ENCODE measurements at regions not wholly inside any gene's neighbourhood (a gene's known extent, or its start where the extent isn't known, plus 50 kb on each side); places are given as distances from the start of the nearest gene placed in this dataset.

DNA sequence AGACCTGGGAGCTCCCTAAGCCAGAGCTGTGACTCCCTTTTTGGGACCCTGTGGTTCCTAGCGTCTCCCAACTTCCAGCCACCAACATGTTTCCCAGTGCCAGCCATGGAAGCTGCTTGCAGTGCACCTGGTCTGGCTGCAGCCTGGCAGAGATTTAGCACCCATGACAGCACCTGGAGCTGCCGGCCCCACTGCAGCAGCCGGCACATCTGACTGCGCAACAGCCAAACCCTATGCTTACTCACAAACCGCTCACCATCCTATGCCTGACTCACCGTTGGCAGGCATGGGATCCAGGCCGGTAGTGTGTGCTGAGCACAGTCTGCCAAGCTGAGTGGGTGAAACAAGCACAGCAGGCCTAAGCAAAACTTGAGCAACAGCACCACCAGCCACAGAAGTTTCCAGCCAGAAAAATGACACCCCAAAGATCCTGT lies 435.9 kb upstream of the PRMT6 start:
- DNase-seq (ENCODE audit: low spot score): no peak
- Mint-ChIP-seq H3K27me3 (ENCODE audit: unreplicated experiment) (no peaks in the 10 kb centered on the region), H3K36me3 (ENCODE audit: low read depth, unreplicated experiment) (peaks cover 4% of the 10 kb centered on the region), H3K4me3 (ENCODE audit: unreplicated experiment) (no peak overlapping the region), H3K9me3 (ENCODE audit: unreplicated experiment) (no peaks in the 10 kb centered on the region), H3K27ac (ENCODE audit: unreplicated experiment) (no peak overlapping the region), H3K4me1 (ENCODE audit: unreplicated experiment) (peaks cover 7% of the 10 kb centered on the region)
- TF ChIP-seq, protein P1, sequence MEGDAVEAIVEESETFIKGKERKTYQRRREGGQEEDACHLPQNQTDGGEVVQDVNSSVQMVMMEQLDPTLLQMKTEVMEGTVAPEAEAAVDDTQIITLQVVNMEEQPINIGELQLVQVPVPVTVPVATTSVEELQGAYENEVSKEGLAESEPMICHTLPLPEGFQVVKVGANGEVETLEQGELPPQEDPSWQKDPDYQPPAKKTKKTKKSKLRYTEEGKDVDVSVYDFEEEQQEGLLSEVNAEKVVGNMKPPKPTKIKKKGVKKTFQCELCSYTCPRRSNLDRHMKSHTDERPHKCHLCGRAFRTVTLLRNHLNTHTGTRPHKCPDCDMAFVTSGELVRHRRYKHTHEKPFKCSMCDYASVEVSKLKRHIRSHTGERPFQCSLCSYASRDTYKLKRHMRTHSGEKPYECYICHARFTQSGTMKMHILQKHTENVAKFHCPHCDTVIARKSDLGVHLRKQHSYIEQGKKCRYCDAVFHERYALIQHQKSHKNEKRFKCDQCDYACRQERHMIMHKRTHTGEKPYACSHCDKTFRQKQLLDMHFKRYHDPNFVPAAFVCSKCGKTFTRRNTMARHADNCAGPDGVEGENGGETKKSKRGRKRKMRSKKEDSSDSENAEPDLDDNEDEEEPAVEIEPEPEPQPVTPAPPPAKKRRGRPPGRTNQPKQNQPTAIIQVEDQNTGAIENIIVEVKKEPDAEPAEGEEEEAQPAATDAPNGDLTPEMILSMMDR (IDR thresholded peaks at IDR 0.05; ENCODE audit: unreplicated experiment): no peak

DNA sequence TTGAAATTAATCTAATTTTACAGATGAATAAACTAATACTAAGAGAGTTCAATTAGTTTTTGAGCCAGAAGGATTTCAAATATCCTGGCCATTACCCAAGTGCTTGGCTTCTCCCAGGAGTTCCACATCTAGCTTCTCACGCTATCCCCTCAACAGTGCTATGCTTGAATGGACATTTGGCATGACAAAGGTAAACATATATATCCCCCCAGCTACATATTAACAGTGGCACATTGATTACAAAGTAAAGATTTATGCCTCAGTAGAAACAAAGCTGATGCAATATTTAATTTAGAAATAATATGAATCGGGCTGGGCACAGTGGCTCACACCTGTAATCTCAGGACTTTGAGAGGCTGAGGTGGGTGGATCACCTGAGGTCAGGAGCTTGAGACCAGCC lies 434.6 kb upstream of the PRMT6 start:
- Mint-ChIP-seq H3K27me3 (ENCODE audit: unreplicated experiment) (no peaks in the 10 kb centered on the region), H3K36me3 (ENCODE audit: low read depth, unreplicated experiment) (peaks cover 4% of the 10 kb centered on the region), H3K4me1 (ENCODE audit: unreplicated experiment) (peaks cover 7% of the 10 kb centered on the region), H3K27ac (ENCODE audit: unreplicated experiment) (no peak overlapping the region), H3K4me3 (ENCODE audit: unreplicated experiment) (no peak overlapping the region), H3K9me3 (ENCODE audit: unreplicated experiment) (no peaks in the 10 kb centered on the region)
- TF ChIP-seq, protein P1 (IDR thresholded peaks at IDR 0.05; ENCODE audit: unreplicated experiment): no peak
- DNase-seq (ENCODE audit: low spot score): no peak

DNA sequence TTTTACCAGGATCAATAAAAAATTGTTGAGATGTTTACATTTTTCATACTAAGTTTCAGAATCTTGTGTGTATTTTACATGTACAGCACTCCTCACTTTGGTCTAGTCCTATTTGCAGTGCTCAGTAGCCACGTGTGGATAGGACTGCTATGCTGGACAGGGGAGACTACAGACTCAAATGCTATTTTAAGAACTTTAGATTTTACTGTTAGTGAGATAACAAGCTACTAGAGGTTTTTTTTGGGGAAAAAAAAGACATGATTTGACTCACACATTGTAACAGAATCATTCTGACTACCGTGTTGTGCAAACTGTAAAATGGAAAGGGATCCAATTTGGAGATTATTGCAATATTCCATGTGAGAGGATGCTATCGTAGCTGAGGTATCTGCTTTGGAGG lies 418.9 kb upstream of the PRMT6 start:
- no peak for DNase-seq (ENCODE audit: low spot score)
- no peaks in the 10 kb centered on the region for H3K36me3 Mint-ChIP-seq (ENCODE audit: low read depth, unreplicated experiment)
- H3K27ac Mint-ChIP-seq (ENCODE audit: unreplicated experiment): no peak overlapping the region
- H3K4me3 Mint-ChIP-seq (ENCODE audit: unreplicated experiment): no peak overlapping the region
- no peaks in the 10 kb centered on the region for H3K4me1 Mint-ChIP-seq (ENCODE audit: unreplicated experiment)
- H3K27me3 Mint-ChIP-seq (ENCODE audit: unreplicated experiment): no peaks in the 10 kb centered on the region
- TF ChIP-seq, protein P1 (IDR thresholded peaks at IDR 0.05; ENCODE audit: unreplicated experiment): no peak
- H3K9me3 Mint-ChIP-seq (ENCODE audit: unreplicated experiment): no peaks in the 10 kb centered on the region

DNA sequence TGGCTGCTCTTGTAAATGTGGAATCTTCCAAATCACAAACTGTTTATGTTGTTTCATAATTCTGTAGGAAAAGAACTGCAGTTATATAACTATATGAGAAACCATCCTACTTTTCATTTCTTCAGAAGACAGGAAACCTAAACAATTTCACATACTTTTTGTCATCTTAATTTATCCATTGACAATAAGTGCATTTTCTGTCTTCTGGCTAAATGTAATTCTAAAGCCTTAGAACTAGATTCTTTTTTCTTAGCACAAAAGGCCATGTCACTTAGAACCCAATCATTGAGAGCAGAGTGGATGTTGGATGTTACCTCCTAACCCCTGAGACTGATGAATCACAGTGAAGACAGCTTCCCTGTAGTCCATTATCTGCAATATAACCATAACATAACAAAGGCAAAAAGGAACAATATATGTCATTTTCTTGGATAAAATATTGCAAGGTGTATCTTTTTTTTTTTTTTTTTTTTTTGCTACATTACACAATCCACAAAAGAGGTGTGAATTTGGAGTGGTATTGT lies 410.2 kb upstream of the PRMT6 start:
- Mint-ChIP-seq H3K4me3 (ENCODE audit: unreplicated experiment) (no peak overlapping the region), H3K27me3 (ENCODE audit: unreplicated experiment) (no peaks in the 10 kb centered on the region), H3K4me1 (ENCODE audit: unreplicated experiment) (no peaks in the 10 kb centered on the region), H3K36me3 (ENCODE audit: low read depth, unreplicated experiment) (no peaks in the 10 kb centered on the region), H3K9me3 (ENCODE audit: unreplicated experiment) (no peaks in the 10 kb centered on the region), H3K27ac (ENCODE audit: unreplicated experiment) (no peak overlapping the region)
- TF ChIP-seq, protein P1 (IDR thresholded peaks at IDR 0.05; ENCODE audit: unreplicated experiment): no peak
- no peak for DNase-seq (ENCODE audit: low spot score)

DNA sequence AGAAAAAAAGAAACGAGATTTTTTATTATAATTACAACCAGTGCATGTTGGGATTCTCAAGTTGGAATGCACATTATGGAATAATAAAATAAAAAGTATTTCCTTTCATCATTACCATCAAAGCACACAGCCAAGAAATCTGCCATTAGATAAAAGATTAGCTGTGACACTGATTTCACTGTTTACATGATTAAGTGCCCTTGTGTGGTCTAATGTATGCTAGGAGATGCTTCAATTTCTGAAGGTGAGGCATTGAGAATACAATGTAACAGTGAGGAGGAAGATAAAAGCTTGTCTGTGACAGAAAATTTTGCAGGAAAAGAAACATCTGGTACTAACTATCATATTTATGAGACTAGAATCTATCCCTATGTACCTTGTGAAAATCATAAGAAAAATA lies 409.7 kb upstream of the PRMT6 start:
- Mint-ChIP-seq H3K36me3 (ENCODE audit: low read depth, unreplicated experiment) (no peaks in the 10 kb centered on the region), H3K9me3 (ENCODE audit: unreplicated experiment) (no peaks in the 10 kb centered on the region), H3K4me3 (ENCODE audit: unreplicated experiment) (no peak overlapping the region), H3K27me3 (ENCODE audit: unreplicated experiment) (no peaks in the 10 kb centered on the region), H3K4me1 (ENCODE audit: unreplicated experiment) (no peaks in the 10 kb centered on the region), H3K27ac (ENCODE audit: unreplicated experiment) (no peak overlapping the region)
- DNase-seq (ENCODE audit: low spot score): no peak
- TF ChIP-seq, protein P1 (IDR thresholded peaks at IDR 0.05; ENCODE audit: unreplicated experiment): no peak
